CD4-positive, alpha-beta T cell treated with Interleukin-6 at 100 ng/mL for 8 hours (primary cell): ENCODE measurements at regions not wholly inside any gene's neighbourhood (a gene's known extent, or its start where the extent isn't known, plus 50 kb on each side); places are given as distances from the start of the nearest gene placed in this dataset.

Experiments
- DNase-seq: peaks from one replicate; pipeline ENCODE4 v3.0.0-alpha.2; 2020; ENCODE audit warnings: mixed read lengths, low spot score

GRCh38 chr5:114153833-114154232, 208.0 kb upstream of the KCNN2 start:
- no peak for DNase-seq

DNA sequence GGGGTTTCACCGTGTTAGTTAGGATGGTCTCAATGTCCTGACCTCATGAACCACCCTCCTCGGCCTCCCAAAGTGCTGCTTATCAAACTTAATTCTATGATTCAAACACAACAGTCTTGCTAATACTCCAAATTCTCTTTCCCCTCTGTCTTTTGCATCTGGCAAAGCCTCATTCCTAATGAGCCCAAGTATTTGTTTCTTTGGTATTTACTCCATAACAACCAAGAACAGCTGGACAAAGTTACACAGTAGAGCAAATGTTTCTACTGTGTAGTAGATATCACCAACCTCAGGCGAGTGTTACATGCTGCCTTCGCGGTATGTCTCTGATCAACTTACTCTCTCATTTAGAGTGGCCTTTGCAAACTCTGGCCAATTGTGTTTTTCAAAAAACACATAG, 195.8 kb upstream of the KCNN2 start:
- DNase-seq, result no peak

DNA sequence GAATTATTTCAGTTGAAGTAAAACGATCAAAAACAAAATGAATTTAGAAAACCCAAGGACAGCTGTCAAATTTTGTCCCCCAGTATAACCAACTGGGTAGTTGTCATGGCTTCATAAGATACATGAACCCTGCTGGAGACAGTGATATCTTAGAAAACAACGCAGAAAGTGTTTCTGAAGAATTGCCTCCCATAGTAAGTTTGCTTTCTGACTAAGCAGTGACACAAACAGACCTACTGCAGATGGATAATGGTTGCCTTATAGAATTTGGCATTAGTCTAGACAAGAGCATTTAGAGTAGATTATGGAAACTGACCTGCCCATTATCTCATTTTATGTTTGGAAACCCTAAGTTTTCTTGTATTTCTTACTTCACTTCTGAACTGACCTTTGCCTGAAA, 187.7 kb upstream of the KCNN2 start:
- no peak for DNase-seq

DNA sequence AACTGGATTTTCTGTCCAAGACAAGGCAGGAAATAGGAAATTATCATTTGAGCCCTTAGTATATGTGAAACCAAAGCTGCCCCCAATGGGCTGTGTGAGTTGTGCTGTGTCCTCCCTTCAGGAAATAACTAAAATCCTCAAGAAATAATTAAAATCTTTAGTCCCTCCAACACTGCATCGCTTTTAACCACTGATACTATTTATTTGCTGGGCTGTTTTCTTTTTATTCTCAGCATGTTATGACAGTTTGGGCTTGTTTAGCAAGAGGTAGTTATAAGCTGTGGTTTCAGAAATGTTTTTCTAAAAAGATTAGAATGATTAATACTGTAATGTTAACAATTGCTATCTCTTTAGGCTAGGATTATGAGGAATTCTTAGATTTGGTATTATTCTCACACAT, 187.0 kb upstream of the KCNN2 start:
- DNase-seq, result no peak

DNA sequence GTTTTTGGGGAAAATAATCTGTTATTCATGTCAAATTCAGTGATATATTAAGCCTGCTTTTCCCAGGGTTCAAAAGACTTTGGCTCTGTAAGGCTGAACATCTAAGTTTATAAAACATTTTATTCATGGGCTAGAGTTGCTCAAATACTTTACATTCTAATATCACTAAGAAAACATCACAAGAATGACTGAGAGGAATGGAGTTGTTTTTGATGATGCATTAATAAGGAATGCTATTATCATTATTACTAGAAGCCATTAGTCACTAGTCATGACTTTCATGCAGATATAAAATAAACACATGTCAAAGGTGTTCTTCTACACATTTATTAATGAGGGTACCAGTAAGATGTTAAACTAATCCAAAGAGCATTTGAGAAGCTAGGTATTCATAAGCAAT, 185.5 kb upstream of the KCNN2 start:
- no peak for DNase-seq

GRCh38 chr5:114179134-114179533, 182.7 kb upstream of the KCNN2 start:
- DNase-seq, result no peak

DNA sequence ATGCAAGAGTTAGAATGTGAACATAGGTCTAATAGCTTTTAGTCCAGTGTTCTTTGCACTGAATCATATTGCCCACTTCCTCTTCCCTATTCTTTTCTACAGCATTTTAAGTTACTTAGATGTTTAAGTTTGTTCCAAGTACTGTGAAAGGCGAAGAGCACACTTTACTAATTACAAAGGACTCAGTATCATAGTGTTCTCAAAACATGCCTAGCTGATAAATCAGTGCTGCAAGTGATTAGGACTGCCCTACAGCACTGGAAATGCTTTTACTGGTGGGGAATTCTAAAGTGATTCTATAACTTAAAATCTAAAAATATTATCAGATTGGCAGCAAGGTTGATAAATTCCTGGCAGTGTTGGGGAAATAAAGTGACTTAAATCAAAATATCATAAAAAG, 177.9 kb upstream of the KCNN2 start:
- no peak for DNase-seq

DNA sequence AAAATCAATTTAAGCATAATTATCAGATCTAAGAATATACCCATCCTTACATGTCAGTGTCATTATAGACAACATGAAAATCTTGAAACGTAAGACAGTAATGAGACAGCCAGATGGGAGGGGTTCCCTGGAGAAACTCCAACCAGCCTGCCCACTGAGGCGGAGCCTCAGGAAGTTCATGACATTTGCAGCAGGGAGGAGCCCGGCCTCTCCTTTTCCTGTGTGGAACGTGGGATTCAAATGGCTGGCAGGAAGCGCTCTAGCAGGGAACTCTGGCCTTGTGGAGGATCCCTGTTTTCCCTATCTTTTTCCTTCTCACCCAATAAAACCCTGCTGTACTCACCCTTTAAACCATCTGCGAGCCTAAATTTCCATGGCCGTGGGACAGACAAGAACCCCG, 176.6 kb upstream of the KCNN2 start:
- DNase-seq, result no peak

- no peak for DNase-seq
Observed at GRCh38 chr5:114191441-114191840, 170.4 kb upstream of the KCNN2 start.

GRCh38 chr5:114192108-114192507, 169.8 kb upstream of the KCNN2 start:
- no peak for DNase-seq

- no peak for DNase-seq
Observed at GRCh38 chr5:114201332-114201731, 160.5 kb upstream of the KCNN2 start.

DNA sequence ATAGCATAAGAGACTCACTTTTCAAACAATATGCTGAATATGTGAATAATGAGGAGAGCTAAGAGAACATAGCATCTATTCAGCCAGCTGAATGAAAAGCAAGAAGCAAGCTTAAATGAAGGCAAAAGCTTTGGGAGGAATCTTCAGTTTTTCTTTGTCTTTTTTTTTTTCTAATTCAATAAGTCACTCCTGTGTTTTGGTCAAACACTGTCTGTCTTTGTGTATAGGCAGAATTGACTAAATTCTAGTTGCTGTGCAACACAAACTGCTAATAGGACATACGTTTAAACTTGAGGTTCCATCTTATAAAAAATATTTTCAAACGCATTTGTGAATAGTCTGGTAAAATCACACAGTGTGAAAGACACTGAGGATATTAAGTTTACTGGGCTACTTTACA, 156.9 kb upstream of the KCNN2 start:
- no peak for DNase-seq

GRCh38 chr5:114206640-114207039, 155.2 kb upstream of the KCNN2 start:
- DNase-seq, result no peak

GRCh38 chr5:114207615-114208014, 154.3 kb upstream of the KCNN2 start:
- no peak for DNase-seq

GRCh38 chr5:114208120-114208519, 153.8 kb upstream of the KCNN2 start:
- no peak for DNase-seq

DNA sequence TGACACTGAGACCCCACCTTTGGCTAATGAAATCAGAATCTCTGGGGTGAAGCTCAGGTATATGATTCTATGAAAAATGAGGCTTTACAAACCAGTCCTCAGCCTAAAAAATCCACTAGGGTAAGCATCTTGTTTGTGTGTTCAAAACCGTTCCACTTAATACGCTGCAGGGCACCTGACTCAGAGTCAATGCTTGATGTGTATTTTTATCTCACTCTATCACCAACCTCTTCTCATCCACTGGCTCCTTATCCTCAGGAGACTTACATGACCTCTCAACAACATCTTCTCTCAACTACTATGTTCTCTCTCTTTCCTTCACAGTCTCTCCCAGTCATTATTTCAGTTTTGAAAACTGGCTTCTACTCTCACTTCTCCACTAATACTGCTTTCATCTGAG, 153.3 kb upstream of the KCNN2 start:
- no peak for DNase-seq

DNA sequence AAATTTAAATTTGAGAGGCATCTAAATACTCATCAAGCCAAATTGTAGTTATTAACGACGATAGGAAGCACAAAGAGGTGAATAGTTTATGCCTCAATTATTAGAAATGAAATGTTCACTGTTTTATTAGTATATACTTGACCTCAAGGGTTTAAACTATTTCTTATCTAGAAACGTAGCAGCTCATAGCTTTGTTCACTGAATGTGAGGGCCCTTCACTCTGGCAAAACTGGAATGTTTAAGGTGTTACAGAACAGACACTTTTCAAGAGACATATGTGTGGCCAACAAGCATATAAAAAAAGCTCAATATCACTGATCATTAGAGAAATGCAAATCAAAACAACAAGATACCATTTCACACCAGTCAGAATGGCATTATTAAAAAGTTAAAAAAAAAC, 151.2 kb upstream of the KCNN2 start:
- DNase-seq, result no peak

GRCh38 chr5:114221807-114222206, 140.1 kb upstream of the KCNN2 start:
- DNase-seq, result no peak

DNA sequence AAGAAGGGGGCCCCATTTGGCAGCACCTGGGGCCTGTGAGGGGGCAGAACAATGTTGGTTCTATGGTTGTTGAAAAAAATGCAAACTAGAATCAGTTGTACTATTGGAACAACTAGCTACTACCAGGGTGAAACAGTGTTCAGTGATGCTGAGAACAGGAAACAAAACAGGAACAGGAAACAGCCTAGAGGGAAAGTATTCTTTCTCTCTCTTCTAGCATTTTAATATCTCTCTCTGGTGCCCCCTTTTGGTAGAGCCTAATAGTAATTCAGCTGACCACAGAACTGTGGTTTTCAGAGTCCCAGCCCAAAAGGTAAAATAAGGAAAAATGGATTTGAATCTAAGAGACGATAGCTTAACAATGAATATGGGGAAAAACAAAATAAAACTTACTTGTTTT, 138.0 kb upstream of the KCNN2 start:
- no peak for DNase-seq

DNA sequence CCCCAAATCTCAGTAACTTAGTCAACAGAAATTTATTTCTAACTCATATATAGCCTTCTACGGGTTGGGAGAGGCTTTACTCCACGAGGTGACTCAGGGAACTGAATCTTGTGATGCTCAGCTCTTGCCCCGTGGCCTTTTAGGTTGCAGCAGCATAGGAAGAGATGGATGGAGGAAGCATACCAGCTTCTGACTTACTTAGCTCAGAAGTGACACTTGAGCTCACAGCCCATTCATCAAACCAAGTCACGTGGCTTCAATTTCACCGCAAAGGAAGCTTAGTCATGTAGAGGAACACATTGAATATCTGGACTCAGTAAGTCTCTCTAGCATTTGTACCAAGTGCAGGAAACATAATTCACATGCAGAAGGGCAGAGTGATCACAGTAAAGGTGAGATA, 124.1 kb upstream of the KCNN2 start:
- no peak for DNase-seq

GRCh38 chr5:114238771-114239313, 123.0 kb upstream of the KCNN2 start:
- DNase-seq, result no peak

GRCh38 chr5:114243281-114243971, 118.4 kb upstream of the KCNN2 start:
- no peak for DNase-seq

GRCh38 chr5:114243972-114244317, 117.9 kb upstream of the KCNN2 start:
- no peak for DNase-seq

DNA sequence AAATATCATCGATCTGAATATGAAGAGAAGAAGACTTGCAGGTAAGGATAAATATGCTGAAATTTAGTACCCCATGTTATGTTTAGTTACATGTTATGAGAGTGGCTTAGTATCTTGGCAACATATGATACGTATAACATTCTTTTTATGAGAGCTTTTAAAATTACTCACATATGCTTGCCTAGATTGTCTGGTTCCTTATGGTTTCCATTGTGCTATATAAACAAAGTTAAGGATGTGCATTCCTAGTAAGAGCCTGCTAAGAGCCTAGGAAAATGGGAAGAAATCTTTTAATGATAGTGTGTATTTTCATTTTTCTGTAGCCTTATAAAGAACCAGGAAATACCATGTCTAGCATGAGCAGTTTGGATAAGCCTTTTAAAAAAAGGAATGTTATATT, 112.0 kb upstream of the KCNN2 start:
- DNase-seq, result no peak

DNA sequence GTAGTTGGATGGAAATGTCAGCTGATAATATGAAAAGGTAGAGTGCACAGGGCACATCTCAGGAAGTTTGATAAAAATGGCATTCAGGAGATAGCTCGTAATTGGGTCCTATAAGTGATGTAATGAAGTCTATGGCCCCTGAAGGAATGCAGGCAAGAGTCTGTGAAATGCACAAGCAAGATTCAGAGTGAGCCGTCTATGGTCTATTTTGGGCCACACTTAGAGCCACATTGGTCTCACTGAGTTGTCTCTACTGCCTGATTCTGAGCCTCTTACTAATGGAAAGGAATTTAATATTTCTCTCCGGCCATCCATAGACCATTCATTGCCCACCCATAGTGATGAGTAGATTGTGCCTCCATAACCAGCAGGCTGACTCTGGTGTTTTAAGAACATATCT, 111.3 kb upstream of the KCNN2 start:
- DNase-seq, result no peak
